HepG2 (cell line): ENCODE measurements at regions not wholly inside any gene's neighbourhood (a gene's known extent, or its start where the extent isn't known, plus 50 kb on each side); places are given as distances from the start of the nearest gene placed in this dataset.

ENCODE experiments used
- ATAC-seq: fragments of 200-7000 bp; cut with Tn5 transposase; 3 replicates; pipeline ENCODE4 v1.9.1; 2020; ENCODE audit warnings: mild to moderate bottlenecking, moderate library complexity
- BruUV-seq: library from RNA; stranded (reverse); fragments of 400-500 nt; replicated peaks from 2 replicates; lab custom pipeline; 2021; lab: Mats Ljungman, UMichigan
- CTCF ChIA-PET: fragments of 300-600 bp; formaldehyde crosslinking; extraction: SDS; loops from one replicate; lab custom pipeline; 2021; ENCODE audit warnings: low total read pairs, inconsistent platforms, low intra/inter-chr PET ratio; lab: Yijun Ruan, JAX
- POLR2A ChIA-PET: fragments of 350-600 bp; sonication (Branson Sonifier 250); formaldehyde crosslinking; loops from one replicate; lab custom pipeline; 2020; ENCODE audit warnings: antibody characterized with exemption, inconsistent platforms; lab: Yijun Ruan, JAX
- DNase-seq: peaks from one replicate; pipeline ENCODE4 v3.0.0-alpha.2; 2015; ENCODE audit warnings: low spot score
- FAIRE-seq: peaks from 3 replicates; lab custom pipeline; 2011; peaks lifted over from hg19 to GRCh38; lab: Jason Lieb, UNC
- H2AFZ ChIP-seq: one replicate; pipeline ENCODE4 v1.6.1; 2011; ENCODE audit warnings: low read length, inconsistent platforms
- H3K27ac ChIP-seq: fragments of 300-600 bp; 3 replicates; pipeline ENCODE4 v1.8.0; 2011; ENCODE audit warnings: mixed run types, mild to moderate bottlenecking, mixed read lengths, low read length, inconsistent platforms; ENCODE audit not compliant: insufficient read depth; ENCODE audit errors: extremely low read length
- H3K27me3 ChIP-seq, 2 experiments: fragments of 200-600 bp in 1 of 2; 2 replicates in 1 of 2; 3 replicates in 1 of 2; pipeline versions ENCODE4 v1.6.0 to v1.8.0; 2011; ENCODE audit warnings: low read length in 2 of 2, mild to moderate bottlenecking in 2 of 2, moderate library complexity in 2 of 2, inconsistent platforms in 1 of 2; ENCODE audit not compliant: insufficient read depth in 2 of 2, control insufficient read depth in 1 of 2
- H3K36me3 ChIP-seq, 2 experiments: fragments of 200-600 bp in 1 of 2; replicated peaks in 1 of 2; 2 replicates in 1 of 2; 3 replicates in 1 of 2; pipeline versions ENCODE4 v1.5.1 to v1.8.0; 2011; ENCODE audit warnings: low read length in 2 of 2, inconsistent platforms in 1 of 2; ENCODE audit not compliant: insufficient read depth in 2 of 2, control insufficient read depth in 1 of 2
- H3K4me1 ChIP-seq: 2 replicates; pipeline ENCODE4 v1.5.1; 2012; ENCODE audit warnings: low read length, inconsistent platforms; ENCODE audit not compliant: insufficient read depth
- H3K4me2 ChIP-seq: 2 replicates; pipeline ENCODE4 v1.6.0; 2011; ENCODE audit warnings: low read depth, low read length, inconsistent platforms
- H3K4me3 ChIP-seq, 3 experiments: fragments of 200-600 bp in 1 of 3; sonication (generic), shearing (Covaris generic) in 1 of 3; replicated peaks in 1 of 3; 2 replicates each; pipeline ENCODE4 v1.5.1; 2011 to 2016; ENCODE audit warnings: low read length in 3 of 3, inconsistent platforms in 2 of 3, low read depth in 2 of 3, mild to moderate bottlenecking in 2 of 3, control low read depth in 1 of 3, mixed read lengths in 1 of 3; ENCODE audit not compliant: insufficient read depth in 1 of 3
- H3K79me2 ChIP-seq: one replicate; pipeline ENCODE4 v1.6.1; 2011; ENCODE audit warnings: low read length, inconsistent platforms; ENCODE audit not compliant: insufficient read depth
- H3K9ac ChIP-seq: 2 replicates; pipeline ENCODE4 v1.6.0; 2011; ENCODE audit warnings: mild to moderate bottlenecking, low read depth, low read length, inconsistent platforms; ENCODE audit not compliant: insufficient read depth
- H3K9me3 ChIP-seq: 2 replicates; pipeline ENCODE4 v1.5.1; 2012; ENCODE audit warnings: mild to moderate bottlenecking, low read length
- H4K20me1 ChIP-seq: 2 replicates; pipeline ENCODE4 v1.6.0; 2011; ENCODE audit warnings: inconsistent platforms, mild to moderate bottlenecking, low read length, moderate library complexity; ENCODE audit not compliant: insufficient read depth
- CREM ChIP-seq, 2 experiments: sonication (generic) in 1 of 2; formaldehyde crosslinking in 1 of 2; IDR thresholded peaks; 2 replicates each; pipeline versions ENCODE4 v1.4.0 to v1.6.1; 2016 to 2020; ENCODE audit warnings: antibody characterized with exemption in 1 of 2, mild to moderate bottlenecking in 1 of 2, missing genetic modification reagents in 1 of 2
- ELK4 ChIP-seq: sonication (generic); formaldehyde crosslinking; IDR thresholded peaks from 2 replicates; pipeline ENCODE4 v1.9.0; 2021; ENCODE audit warnings: missing genetic modification reagents, borderline replicate concordance
- POGK ChIP-seq: sonication (generic); formaldehyde crosslinking; conservative IDR thresholded peaks from 2 replicates; pipeline ENCODE4 v1.8.0; 2022; ENCODE audit warnings: mild to moderate bottlenecking, moderate library complexity, missing genetic modification reagents
- PRMT3 ChIP-seq: sonication (generic); formaldehyde crosslinking; IDR thresholded peaks from 2 replicates; pipeline ENCODE4 v1.8.1; 2022; ENCODE audit warnings: low read depth, mild to moderate bottlenecking, moderate library complexity, missing genetic modification reagents, borderline replicate concordance
- RBM39 ChIP-seq: fragments of 200-400 bp; formaldehyde crosslinking; IDR thresholded peaks from one replicate; pipeline ENCODE4 v1.6.1; 2018; ENCODE audit warnings: antibody characterized with exemption, mild to moderate bottlenecking, low read depth, low read length; ENCODE audit not compliant: poor library complexity, severe bottlenecking
- ZNF263 ChIP-seq: sonication (generic); formaldehyde crosslinking; IDR thresholded peaks from 2 replicates; pipeline ENCODE4 v1.4.0; 2020; ENCODE audit warnings: missing genetic modification reagents
- ZNF343 ChIP-seq: sonication (generic); formaldehyde crosslinking; IDR thresholded peaks from 2 replicates; pipeline ENCODE4 v1.4.0; 2020; ENCODE audit warnings: mild to moderate bottlenecking, missing genetic modification reagents
- WGBS: methylation state at CpG from one replicate; pipeline ENCODE4 v1.1.6; 2017; ENCODE audit warnings: low lambda C conversion rate; 5-methylcytosine and 5-hydroxymethylcytosine counted together
- in situ Hi-C: cut with HindIII; loops from 2 replicates; pipeline ENCODE4 v1.10.0; 2017; ENCODE audit warnings: low pct_unique_long_range_greater_than_20kb; ENCODE audit not compliant: extremely low pct_ligation_motif_present
- intact Hi-C: fragments of 100-400 bp; cut with micrococcal nuclease; formaldehyde crosslinking; loops from one replicate; pipeline ENCODE4 v1.10.0; 2022; ENCODE audit not compliant: unreplicated experiment

- Histone ChIP-seq H3K9me3 (no peaks in the 10 kb centered on the region), H3K4me2 (no peak overlapping the region), H3K79me2 (no peaks in the 10 kb centered on the region), H3K27me3 (peaks cover 0 to 7% of the 10 kb centered on the region in 2 experiments; a peak in 1 of 5 replicates), H3K36me3 (no peaks in the 10 kb centered on the region), H3K9ac (no peak overlapping the region), H3K4me3 (no peak overlapping the region), H3K27ac (no peak overlapping the region), H3K4me1 (no peaks in the 10 kb centered on the region), H4K20me1 (no peaks in the 10 kb centered on the region), H2AFZ (no peak overlapping the region)
- ChIA-PET POLR2A (no interaction called here), CTCF (no interaction called here)
- TF ChIP-seq CREM (IDR thresholded peaks at IDR 0.05) = no peak
- no peak for TF ChIP-seq CREM (CRISPR knock-in tag; IDR thresholded peaks at IDR 0.05)
- TF ChIP-seq ELK4 (CRISPR knock-in tag) = no peak
- no peak for TF ChIP-seq POGK (CRISPR knock-in tag)
- no peak for TF ChIP-seq ZNF263
- TF ChIP-seq RBM39 = no peak
- no peak for TF ChIP-seq ZNF343 (CRISPR knock-in tag)
- TF ChIP-seq PRMT3 = no peak
- BruUV-seq = no TSS peak
- ATAC-seq (no peak), FAIRE-seq (no peak), DNase-seq (no peak)
- 50% methylated on average over 2 of the region's 2 CpGs for WGBS
- intact Hi-C loops (no loop called here), in situ Hi-C loops (no loop called here)
These were observed 241.2 kb downstream of the KBTBD8 start for GRCh38 chr3:67239353-67239752.
